ENCODE measurements at regions not wholly inside any gene's neighbourhood (a gene's known extent, or its start where the extent isn't known, plus 50 kb on each side); places are given as distances from the start of the nearest gene placed in this dataset.

- TF ChIP-seq CTCF (IDR thresholded peaks at IDR 0.05 in 8 of 11, conservative IDR thresholded peaks at IDR 0.05 in 3 of 11) (no peak), POLR2AphosphoS5 (IDR thresholded peaks at IDR 0.05) (no peak)
Measured at GRCh38 chr15:88377509-88377908, 89.7 kb downstream of the MRPL46 start.
